ENCODE measurements at regions not wholly inside any gene's neighbourhood (a gene's known extent, or its start where the extent isn't known, plus 50 kb on each side); places are given as distances from the start of the nearest gene placed in this dataset.

DNA sequence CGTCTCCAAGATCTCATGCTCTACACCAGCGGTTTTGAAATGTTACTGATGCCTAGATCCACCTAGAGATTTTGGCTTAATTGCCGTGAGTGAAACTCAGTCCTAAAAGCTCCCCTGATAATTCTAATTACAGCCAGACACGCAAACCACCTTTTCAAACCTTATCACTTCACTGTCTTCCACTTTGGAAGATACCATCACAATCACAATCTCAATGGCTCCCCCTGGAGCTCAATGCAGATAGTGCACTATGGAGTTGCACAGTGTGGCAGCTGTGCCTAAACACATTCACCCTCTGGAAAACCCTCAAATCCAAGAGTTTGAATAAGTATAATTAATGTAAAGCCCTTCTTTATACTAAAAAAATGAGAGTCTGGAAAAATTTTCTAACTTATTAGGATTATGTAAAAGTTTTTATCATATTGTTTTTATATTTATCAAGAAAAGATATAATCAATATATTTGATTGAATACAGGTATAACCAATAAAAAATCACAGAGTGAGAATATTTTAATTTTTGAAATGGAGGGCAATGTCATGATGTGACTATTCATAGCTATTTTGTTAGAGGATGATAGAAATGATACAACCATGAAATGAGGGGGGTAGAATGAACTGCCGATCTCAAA, 102.9 kb upstream of the SLC8A1 start:
- Mint-ChIP-seq H3K27ac (no peak overlapping the region), H3K36me3 (no peaks in the 10 kb centered on the region), H3K9me3 (no peaks in the 10 kb centered on the region)
- ATAC-seq (peak in 1 of 2 donors; percentile 72), DNase-seq (ENCODE audit: low spot score in 2 of 2) (peak in 1 of 2 donors; percentile 59)

DNA sequence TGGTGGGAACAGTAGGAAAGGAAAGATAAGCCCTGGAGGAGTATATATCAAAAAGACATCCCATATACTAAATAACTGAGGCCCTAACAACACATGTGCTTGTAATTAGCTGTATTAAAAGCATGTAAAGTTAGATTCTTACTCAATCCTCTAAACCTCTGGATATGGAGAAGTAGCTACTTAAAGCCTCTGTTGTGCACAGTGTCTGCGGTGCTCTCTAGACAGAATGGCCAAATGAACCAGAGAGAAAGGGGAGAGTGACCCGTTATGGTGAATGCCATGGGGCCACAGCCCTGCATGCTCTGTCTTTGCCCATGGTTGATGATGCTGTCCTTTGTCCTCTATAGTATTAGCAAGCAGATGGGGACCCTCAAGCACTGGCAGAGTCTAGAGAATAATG, 104.4 kb upstream of the SLC8A1 start:
- H3K27ac Mint-ChIP-seq = no peak overlapping the region
- ATAC-seq (no peak), DNase-seq (ENCODE audit: low spot score in 2 of 2) (no peak)
- H3K36me3 Mint-ChIP-seq = no peaks in the 10 kb centered on the region
- H3K9me3 Mint-ChIP-seq = peaks cover 0 to 4% of the 10 kb centered on the region in 2 donors

GRCh38 chr2:40556739-40557138, 104.8 kb upstream of the SLC8A1 start:
- peaks cover 0 to 4% of the 10 kb centered on the region in 2 donors for H3K9me3 Mint-ChIP-seq
- H3K36me3 Mint-ChIP-seq = no peaks in the 10 kb centered on the region
- ATAC-seq = no peak

GRCh38 chr2:40558761-40559160, 106.9 kb upstream of the SLC8A1 start:
- Mint-ChIP-seq H3K27ac (no peak overlapping the region), H3K36me3 (no peaks in the 10 kb centered on the region), H3K9me3 (peaks cover 0 to 4% of the 10 kb centered on the region in 2 donors)
- no peak for DNase-seq (ENCODE audit: low spot score in 2 of 2)
- no peak for ATAC-seq

More at GRCh38 chr2:40556739-40557138, 104.8 kb upstream of the SLC8A1 start:
- no peak for DNase-seq (ENCODE audit: low spot score in 2 of 2)
- H3K27ac Mint-ChIP-seq = no peak overlapping the region

DNA sequence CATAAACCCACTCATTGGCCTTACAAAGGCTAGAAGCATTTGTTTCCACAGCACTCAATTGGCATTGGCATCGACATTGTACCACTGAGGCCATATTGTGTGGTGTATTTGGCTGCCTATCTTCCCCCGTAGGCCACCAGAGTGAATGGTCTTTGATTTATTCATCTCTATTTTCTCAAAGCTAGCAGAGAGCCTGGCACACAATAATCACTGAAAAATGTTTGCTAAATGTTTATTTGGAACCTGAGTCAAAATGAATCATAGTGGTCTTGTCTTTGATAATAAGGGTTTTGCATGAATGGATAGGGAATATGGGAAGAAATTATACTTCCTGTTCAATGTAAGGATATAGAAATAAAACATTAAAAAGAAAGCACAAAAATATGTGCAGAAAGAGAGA, 107.3 kb upstream of the SLC8A1 start:
- no peak overlapping the region for H3K27ac Mint-ChIP-seq
- ATAC-seq = no peak
- peaks cover 0 to 4% of the 10 kb centered on the region in 2 donors for H3K9me3 Mint-ChIP-seq
- no peak for DNase-seq (ENCODE audit: low spot score in 2 of 2)
- H3K36me3 Mint-ChIP-seq = no peaks in the 10 kb centered on the region

- no peak for ATAC-seq
Observed at GRCh38 chr2:40564184-40564583, 112.3 kb upstream of the SLC8A1 start.

DNA sequence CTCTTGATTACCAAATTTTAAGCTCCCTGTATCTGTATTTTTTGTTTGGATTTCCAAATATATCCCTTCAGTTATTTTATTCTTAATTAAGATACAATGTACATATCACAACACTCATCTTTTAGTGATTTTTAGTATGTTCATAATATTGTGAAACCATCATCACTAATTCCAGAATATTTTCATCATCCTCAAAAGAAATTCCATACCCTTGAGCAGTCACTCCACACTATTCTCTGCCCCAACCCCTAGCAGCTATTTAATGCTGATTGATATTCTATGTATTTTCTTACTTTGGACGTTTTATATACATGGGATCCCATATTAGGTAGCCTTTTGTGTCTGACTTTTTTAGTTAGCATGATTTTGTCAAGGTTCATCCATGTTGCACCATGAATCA, 127.4 kb upstream of the SLC8A1 start:
- no peak for ATAC-seq
- Mint-ChIP-seq H3K27ac (no peak overlapping the region), H3K36me3 (no peaks in the 10 kb centered on the region), H3K9me3 (peaks cover 4 to 5% of the 10 kb centered on the region in 2 donors)
- no peak for DNase-seq (ENCODE audit: low spot score in 2 of 2)

More at GRCh38 chr2:40564184-40564583, 112.3 kb upstream of the SLC8A1 start:
- no peak overlapping the region for H3K27ac Mint-ChIP-seq
- no peak for DNase-seq (ENCODE audit: low spot score in 2 of 2)
- H3K9me3 Mint-ChIP-seq = peaks cover 0 to 4% of the 10 kb centered on the region in 2 donors
- H3K36me3 Mint-ChIP-seq = no peaks in the 10 kb centered on the region

- no peak for DNase-seq (ENCODE audit: low spot score in 2 of 2)
- Mint-ChIP-seq H3K27ac (no peak overlapping the region), H3K9me3 (peaks cover 4 to 8% of the 10 kb centered on the region in 2 donors), H3K36me3 (no peaks in the 10 kb centered on the region)
- ATAC-seq = no peak
Observed at GRCh38 chr2:40584432-40584831, 132.5 kb upstream of the SLC8A1 start.

- peaks cover 4% of the 10 kb centered on the region in 2 donors for H3K9me3 Mint-ChIP-seq
- no peaks in the 10 kb centered on the region for H3K36me3 Mint-ChIP-seq
- no peak overlapping the region for H3K27ac Mint-ChIP-seq
- no peak for ATAC-seq
- DNase-seq (ENCODE audit: low spot score in 2 of 2) = no peak
Observed at GRCh38 chr2:40591774-40592173, 139.9 kb upstream of the SLC8A1 start.

DNA sequence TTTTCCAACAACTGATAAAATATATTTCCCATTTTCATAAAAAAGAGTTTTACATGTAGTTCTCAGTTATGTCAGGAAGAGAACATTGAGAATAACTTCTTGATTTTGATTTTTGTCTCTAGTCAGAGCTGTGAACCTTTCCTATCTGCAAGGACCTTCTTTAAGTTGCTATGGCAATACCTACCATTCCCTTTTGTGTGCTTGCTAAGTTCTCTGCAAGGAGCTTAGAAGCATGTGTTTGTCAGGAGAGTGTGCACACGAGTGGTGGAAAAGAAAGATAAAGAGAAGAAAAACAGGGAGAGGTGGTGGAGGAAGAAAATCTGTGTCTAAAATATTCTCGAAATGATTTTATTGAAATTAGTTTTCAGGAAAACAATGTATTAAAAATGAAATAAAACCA, 140.3 kb upstream of the SLC8A1 start:
- DNase-seq (ENCODE audit: low spot score in 2 of 2) (no peak), ATAC-seq (no peak)
- no peaks in the 10 kb centered on the region for H3K36me3 Mint-ChIP-seq
- H3K27ac Mint-ChIP-seq = no peak overlapping the region
- H3K9me3 Mint-ChIP-seq = peaks cover 4% of the 10 kb centered on the region in 2 donors

- no peaks in the 10 kb centered on the region for H3K36me3 Mint-ChIP-seq
- H3K9me3 Mint-ChIP-seq = peaks cover 7 to 24% of the 10 kb centered on the region in 2 donors
- DNase-seq (ENCODE audit: low spot score in 2 of 2) (no peak), ATAC-seq (no peak)
- H3K27ac Mint-ChIP-seq = no peak overlapping the region
Observed at GRCh38 chr2:40606862-40607261, 155.0 kb upstream of the SLC8A1 start.

GRCh38 chr2:40611196-40611595, 159.3 kb upstream of the SLC8A1 start:
- ATAC-seq (no peak), DNase-seq (ENCODE audit: low spot score in 2 of 2) (no peak)
- Mint-ChIP-seq H3K27ac (no peak overlapping the region), H3K9me3 (peaks cover 0 to 16% of the 10 kb centered on the region in 2 donors), H3K36me3 (no peaks in the 10 kb centered on the region)

GRCh38 chr2:40625849-40626248, 174.0 kb upstream of the SLC8A1 start:
- H3K9me3 Mint-ChIP-seq = peaks cover 0 to 4% of the 10 kb centered on the region in 2 donors
- DNase-seq (ENCODE audit: low spot score in 2 of 2) (no peak), ATAC-seq (no peak)
- H3K36me3 Mint-ChIP-seq = no peaks in the 10 kb centered on the region
- no peak overlapping the region for H3K27ac Mint-ChIP-seq

DNA sequence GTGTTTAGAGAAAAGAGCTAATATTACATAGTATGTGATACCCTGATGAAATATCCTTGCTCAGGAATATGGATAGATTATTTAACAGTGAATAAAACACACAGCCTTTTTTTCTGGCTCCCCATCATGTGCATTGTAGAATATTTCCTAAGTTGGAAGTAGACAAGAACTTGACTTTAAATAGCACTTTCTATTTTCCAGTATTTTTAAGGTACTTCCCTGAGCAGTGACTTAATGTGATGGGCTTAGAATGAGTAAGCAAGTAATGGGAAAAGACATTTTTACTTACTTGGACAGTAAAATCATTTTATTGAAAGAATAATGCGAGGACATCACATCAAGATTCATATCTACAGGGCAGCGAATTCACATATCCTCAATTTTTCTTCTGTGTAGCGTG, 176.7 kb upstream of the SLC8A1 start:
- peaks cover 0 to 4% of the 10 kb centered on the region in 2 donors for H3K9me3 Mint-ChIP-seq
- DNase-seq (ENCODE audit: low spot score in 2 of 2) (no peak), ATAC-seq (no peak)
- no peak overlapping the region for H3K27ac Mint-ChIP-seq
- H3K36me3 Mint-ChIP-seq = no peaks in the 10 kb centered on the region

GRCh38 chr2:40629768-40630434, 178.0 kb upstream of the SLC8A1 start:
- no peak overlapping the region for H3K27ac Mint-ChIP-seq
- DNase-seq (ENCODE audit: low spot score in 2 of 2) = no peak
- ATAC-seq = no peak
- H3K36me3 Mint-ChIP-seq = no peaks in the 10 kb centered on the region
- peaks cover 0 to 4% of the 10 kb centered on the region in 2 donors for H3K9me3 Mint-ChIP-seq

DNA sequence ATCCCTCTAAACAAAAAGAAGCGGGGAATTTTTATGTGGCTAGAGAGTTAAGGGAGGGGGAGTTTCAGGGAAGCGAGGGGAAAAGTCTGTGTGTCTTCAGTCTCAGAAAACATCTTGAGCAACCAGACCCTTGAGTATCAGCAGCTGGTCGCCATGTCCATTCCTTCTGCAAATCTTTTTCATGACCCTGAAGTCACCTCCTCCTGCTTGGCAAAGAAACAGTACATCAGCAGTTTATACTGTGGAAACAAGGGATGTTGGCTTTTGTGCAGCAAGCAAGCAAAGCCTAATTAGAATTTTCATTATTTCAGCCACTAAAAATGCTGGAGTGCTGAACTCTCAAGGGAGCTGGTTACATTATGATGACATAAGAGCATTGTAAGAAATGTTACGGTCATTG, 187.4 kb upstream of the SLC8A1 start:
- DNase-seq (ENCODE audit: low spot score in 2 of 2) (no peak), ATAC-seq (no peak)
- no peak overlapping the region for H3K27ac Mint-ChIP-seq
- H3K9me3 Mint-ChIP-seq = no peaks in the 10 kb centered on the region
- no peaks in the 10 kb centered on the region for H3K36me3 Mint-ChIP-seq

DNA sequence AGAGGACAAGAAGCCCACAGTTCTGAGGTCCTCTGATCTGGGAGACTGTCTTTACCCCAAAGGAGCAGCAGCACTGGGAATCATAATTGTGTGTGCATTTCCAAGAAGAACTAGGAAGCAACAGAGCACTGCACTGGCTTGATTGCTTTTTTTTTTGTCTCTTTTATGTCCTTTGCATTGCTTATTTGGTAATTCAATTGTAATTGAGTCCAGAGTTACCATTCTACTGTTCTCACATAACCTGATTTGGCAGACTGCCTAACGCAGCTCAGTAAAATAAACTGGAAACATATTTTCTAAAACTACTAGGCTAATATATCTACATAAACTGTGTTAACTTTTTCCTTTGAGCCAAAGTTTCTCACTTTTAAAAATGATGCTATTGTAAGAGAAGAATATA, 190.3 kb upstream of the SLC8A1 start:
- DNase-seq (ENCODE audit: low spot score in 2 of 2) (no peak), ATAC-seq (no peak)
- Mint-ChIP-seq H3K27ac (no peak overlapping the region), H3K36me3 (no peaks in the 10 kb centered on the region), H3K9me3 (no peaks in the 10 kb centered on the region)

- Mint-ChIP-seq H3K27ac (no peak overlapping the region), H3K36me3 (no peaks in the 10 kb centered on the region), H3K9me3 (no peaks in the 10 kb centered on the region)
- ATAC-seq (no peak), DNase-seq (ENCODE audit: low spot score in 2 of 2) (no peak)
Observed at GRCh38 chr2:40642726-40643125, 190.8 kb upstream of the SLC8A1 start.
